GM18505 (cell line): ENCODE measurements at regions not wholly inside any gene's neighbourhood (a gene's known extent, or its start where the extent isn't known, plus 50 kb on each side); places are given as distances from the start of the nearest gene placed in this dataset.

Experiments
- ATAC-seq: cut with Tn5 transposase; IDR thresholded peaks from one replicate; pipeline ENCODE4 v1.9.1; 2021; ENCODE audit not compliant: unreplicated experiment
- POLR2A ChIP-seq: IDR thresholded peaks from 4 replicates; pipeline ENCODE4 v1.6.1; 2011; ENCODE audit warnings: borderline replicate concordance; ENCODE audit not compliant: insufficient read depth, insufficient read length; ENCODE audit errors: extremely low read depth

DNA sequence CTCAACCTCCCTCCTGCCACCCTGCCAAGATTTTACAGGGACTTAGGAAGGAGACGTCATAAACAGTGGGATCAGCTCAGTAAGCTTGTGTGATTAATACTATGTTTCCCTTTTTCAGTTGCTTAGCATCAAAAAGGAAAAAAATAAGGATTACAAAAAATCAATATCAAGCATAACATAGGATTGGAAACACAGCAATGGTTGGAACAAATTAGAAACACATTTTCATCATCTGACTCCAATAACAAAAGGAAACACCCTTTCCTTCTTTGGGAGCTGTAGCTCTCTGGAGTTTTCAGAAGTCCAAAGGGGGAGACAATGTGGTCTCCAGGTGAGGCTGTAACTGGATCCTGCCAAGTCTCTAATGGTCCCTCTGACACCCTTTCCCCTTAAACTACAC, 233.4 kb downstream of the B3GLCT start:
- TF ChIP-seq POLR2A = no peak
- no peak for ATAC-seq

DNA sequence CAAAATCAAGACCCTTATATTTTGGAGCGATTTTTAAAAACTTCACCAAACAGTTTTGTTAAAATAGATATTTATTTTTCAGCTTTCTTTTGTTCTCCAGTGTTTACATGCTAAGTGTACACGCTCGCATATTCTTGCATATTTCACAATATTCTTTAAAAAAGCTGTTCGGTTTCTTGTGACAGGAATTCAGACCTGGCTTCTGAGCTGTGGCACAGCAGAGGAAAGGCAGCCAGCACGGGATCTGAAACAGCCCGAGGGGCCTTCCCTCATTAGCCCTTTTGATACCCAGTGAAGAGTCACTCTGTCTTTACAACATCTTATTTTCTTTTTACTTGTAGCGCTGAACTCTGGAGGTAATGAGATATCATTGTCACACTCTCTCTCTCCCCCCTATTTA, 234.0 kb downstream of the B3GLCT start:
- ATAC-seq = no peak
- no peak for TF ChIP-seq POLR2A

DNA sequence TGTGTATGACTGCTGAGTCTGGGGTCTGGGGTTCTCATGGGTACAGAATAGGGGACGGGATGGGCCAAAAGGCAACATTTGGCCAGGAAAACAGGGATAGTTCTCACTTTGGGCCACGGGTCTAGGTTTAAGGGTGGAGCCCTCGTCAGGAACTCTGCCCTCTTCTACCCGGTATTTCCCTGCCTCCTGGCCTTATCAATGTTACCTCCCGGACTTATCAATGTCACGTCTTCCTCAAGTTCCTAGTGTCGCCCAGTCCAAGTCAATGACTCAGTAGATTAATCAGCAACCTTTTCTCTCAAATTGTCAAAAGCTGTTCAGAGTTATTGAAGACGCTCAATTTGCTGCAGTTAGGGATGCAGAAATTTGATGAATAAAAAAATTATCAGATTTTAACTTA, 234.8 kb downstream of the B3GLCT start:
- no peak for ATAC-seq
- no peak for TF ChIP-seq POLR2A

DNA sequence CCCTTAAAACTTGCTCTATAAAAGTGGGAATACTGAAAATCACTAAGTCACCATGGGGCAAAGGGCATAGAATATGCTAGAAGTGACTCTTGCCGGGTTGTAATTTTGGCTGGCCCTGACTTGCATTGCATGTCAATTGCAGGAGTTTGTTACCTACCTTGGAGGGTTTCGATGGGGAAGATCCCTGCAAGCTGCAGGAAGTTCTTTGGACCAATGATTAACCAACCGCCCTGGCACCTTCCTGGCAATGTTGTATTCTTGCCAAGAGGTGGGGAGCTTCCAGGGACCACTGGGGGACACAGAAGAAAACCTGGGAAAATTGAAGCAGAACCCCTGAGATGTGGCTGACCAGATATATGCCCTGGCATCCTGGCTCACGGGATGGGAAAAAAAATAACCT, 235.8 kb downstream of the B3GLCT start:
- TF ChIP-seq POLR2A = no peak
- ATAC-seq = no peak

DNA sequence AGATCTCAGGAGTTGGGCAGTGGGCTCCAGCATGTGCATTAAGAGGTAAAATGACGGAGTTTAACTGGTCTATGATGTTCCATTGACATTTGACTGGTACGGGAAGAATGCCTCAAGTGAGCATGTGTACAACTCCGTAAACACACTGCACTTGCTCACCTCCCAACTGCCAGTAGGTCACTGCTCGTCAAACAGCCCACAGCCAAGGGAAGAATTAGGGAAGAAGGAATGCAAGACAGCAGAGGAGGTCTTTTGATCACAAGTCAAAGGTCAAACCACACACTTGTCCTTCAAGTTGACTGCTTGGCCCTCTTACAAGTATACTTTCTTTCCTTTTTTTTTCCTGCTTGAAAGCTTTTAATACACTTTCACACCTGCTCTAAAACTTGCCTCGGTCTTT, 236.7 kb downstream of the B3GLCT start:
- ATAC-seq = no peak
- TF ChIP-seq POLR2A = no peak

DNA sequence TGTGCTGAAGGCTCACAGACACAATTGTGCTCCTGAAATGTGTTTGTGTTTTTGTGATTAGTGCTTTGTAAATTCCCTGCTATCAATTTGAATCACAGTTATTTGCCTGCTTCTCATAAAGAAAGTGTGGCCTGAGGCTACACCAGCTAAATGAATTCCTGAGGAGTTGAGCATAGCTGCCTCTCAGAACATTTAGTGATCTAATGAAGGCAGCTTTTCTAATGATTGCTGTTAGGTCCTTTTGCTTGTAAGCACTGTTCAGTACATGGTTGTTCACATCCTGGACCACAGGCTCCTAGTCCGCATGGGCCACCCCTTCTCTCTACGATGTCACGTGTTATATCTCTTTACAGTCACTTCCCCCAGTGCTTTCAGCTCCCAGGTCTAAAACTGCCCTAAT, 238.2 kb downstream of the B3GLCT start:
- ATAC-seq = no peak
- TF ChIP-seq POLR2A = no peak

DNA sequence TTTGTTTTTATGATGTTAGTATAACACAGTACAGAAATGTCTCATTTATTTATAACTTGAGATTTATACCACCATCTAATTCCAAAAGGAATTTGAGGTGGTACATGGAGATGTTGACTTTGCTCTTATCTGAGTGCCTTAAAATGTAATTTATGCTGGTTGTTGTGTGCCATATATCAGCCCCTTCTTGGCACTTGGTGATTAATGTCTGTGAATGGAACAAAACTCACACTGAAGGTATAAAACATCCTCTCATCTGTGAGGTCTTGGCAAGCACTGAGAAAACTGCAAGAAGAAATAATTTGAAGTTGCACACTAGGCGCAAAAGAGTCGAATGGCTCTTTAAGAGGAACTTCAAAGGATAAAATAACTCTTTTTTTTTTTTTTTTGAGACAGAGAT, 240.4 kb downstream of the B3GLCT start:
- no peak for ATAC-seq
- no peak for TF ChIP-seq POLR2A

DNA sequence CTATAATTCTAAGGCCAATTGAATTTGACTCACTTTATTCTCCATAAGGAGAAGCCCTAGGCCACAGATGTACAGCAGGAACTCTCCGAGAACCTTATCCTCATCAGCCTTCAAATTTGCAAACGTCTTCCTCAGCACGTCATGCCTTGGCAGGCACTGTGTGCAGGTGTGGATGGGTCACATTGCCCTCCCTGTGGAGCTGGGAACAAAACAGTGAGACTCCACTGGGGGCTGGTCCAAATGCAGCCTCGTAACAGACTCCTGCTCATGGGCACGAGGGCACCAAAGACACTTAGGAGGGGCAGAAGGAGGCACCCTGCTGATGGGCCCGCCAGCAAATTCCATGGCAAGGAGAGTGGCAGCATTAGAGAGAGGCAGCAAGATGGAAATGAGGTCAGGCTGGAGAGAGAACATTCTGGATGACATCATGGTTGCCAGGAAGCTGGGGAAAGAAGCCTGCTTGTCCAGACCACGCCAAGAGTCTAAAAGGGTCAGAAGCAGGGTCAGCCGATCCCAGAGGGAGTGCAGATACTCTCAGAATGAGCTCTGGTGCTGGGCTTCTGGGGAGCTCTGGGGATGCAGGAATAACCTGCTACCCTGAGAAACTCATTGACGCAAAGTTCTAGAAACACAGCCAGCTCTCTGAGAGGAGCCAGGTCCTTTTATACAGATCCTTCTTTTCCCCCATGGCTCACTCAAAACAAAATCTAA, 242.2 kb downstream of the B3GLCT start:
- ATAC-seq = no peak
- TF ChIP-seq POLR2A = no peak

DNA sequence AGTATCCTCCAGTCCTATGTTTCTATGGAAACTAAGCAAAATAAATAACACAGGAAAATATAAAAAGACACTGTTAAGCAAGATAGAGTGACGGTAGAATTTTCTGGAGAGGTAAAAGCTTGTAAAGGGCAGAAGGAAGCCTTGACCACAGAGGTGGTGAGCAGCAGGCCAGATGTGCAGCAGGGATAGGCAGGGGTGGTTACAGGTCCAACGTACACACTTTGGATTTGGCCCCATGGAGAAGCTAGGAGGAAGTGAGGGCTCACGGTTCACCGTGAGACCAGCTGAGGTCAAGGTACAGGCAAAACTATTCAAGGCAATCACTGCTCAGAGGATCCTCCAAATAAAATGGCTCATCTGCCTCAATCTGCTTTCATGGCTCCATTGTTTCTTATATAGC, 242.8 kb downstream of the B3GLCT start:
- no peak for ATAC-seq
- TF ChIP-seq POLR2A = no peak

DNA sequence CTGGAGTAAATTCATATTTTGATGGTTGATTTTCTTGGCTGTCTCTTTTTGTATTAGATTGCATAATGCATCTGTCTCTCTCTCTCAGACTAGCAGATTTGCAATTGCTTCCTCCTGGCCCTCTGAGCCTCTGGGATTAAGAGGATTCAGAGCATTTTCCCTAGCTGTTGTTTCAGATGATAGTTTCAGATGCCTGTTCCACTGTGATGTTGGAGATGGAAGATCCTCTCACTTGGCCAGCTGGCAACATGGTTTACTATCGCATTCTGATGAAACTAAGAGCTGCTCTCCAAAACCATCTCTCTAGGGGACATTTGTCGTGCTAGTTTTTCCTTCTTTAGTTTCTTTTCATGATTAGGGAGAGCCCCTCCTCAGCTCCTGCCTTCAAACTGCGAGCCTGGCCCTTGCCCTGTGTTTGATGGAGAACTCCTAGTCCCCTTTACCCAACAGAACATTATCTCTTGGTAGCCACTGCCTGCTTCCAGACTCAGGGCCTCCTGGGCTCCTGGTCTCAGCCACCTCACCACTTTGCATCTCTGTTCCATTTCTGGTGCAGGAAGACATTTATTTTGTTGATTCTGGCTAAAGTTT, 244.6 kb downstream of the B3GLCT start:
- TF ChIP-seq POLR2A = no peak
- ATAC-seq = no peak

DNA sequence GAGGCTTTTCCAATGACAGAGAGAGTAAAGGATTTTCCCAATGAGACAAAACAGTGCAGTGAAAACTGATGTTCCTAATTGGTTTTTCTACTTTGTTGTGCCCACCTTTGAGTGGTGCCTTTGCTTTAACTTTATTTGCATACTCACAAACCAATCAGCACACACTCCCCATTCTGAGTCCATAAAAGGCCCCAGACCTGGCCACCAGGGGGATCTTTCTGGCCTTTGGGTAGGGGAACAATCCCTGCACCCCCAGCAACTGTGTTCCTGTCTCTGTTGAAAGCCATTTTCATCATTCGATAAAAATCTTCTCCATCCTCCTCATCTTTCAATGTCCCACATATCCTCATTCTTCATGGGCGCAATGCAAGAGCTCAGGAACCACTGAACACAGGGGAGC, 252.8 kb downstream of the B3GLCT start:
- ATAC-seq = no peak
- TF ChIP-seq POLR2A = no peak

DNA sequence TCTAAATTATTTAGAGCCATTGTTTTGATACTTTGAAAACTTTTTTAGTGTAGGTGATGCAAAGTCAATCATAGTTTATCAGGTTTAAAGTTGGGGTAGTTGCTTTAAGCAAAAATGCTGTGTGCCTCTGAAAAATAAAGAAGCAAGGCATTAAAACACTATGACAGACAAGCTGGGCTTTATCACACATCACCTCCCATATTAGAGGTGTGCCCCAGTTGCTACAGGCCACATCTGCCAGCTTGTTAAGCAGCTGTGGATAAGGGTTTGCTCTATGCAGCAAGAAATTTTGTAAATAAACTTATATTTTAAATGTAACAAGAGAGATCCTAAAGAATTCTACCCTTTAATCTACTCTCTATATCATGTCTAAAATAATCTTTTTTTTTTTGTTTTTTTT, 255.8 kb downstream of the B3GLCT start:
- no peak for ATAC-seq
- no peak for TF ChIP-seq POLR2A

DNA sequence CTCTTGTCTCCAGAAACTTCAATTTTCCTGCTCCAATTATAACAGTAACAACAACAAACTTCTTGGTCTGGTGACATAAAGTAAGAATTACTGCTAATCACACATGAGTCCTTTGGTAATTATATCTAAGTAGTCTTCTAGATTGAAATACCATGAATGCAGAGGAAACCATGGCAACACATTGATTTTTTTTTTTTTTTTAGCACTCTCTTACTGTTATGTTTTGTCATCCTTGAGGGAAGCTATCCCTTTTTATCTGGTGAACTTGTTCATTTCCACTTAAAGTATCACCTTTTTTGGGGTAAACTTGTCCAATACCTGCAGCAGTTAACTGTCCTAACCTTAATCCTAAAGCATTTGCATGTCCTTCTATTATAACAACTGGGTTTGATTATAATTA, 256.3 kb downstream of the B3GLCT start:
- no peak for ATAC-seq
- no peak for TF ChIP-seq POLR2A

DNA sequence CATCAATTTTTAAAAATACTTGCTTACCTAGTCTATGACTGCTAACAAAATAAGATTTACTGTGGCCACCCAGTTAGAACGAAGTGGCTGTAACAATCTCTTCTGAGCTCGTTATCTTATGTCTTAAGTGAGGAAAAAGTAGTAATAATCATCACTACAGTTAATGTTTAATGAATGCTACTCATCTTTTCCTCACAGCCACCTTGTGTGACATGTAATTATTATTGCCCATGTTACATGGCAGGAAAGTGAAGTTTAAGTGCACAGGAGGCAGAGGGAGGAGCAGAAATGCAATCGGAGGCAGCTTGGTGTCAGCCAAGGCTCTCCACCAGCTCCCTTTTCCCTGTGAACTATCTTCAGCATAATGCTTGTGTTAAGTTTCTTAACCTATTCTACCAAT, 260.3 kb downstream of the B3GLCT start:
- no peak for TF ChIP-seq POLR2A
- ATAC-seq = no peak

DNA sequence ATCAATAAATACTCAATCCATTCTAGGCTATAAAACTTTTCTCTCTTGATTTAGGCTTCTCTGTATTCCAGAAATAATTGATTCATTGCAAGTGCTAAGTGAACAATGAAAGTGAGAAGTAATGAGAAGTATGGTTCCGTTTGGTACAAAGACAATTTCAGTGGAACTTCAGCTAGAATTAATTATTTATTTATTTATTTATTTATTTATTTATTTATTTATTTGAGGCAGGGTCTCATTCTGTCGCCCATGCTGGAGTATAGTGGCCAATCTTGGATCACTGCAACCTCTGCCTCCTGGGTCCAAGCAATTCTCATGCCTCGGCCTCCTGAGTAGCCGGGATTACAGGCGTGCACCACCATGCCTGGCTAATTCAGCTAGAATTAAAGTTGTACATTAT, 262.1 kb downstream of the B3GLCT start:
- TF ChIP-seq POLR2A = no peak
- no peak for ATAC-seq

DNA sequence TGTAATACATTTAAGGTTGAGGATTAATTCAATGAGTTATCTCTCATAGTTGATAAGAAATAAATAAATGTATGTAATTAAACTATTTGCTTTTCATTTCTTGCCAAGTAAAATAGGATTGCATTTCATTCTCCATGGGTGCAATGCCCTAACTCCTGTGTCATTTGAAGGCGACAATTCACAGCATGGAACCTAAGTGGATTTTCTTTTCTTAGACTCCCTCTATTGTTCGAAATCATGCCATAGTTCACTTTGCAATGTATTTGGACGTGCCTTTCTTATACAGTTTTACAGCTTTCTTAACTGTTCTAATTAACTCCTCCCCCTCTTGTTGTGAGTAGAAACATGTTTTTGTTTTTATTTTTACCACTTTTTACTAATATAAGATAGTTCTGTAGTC, 263.0 kb downstream of the B3GLCT start:
- ATAC-seq = no peak
- no peak for TF ChIP-seq POLR2A
